ENCODE measurements at regions not wholly inside any gene's neighbourhood (a gene's known extent, or its start where the extent isn't known, plus 50 kb on each side); places are given as distances from the start of the nearest gene placed in this dataset.

- TF ChIP-seq CTCF (IDR thresholded peaks at IDR 0.05) (no peak), REST (IDR thresholded peaks at IDR 0.05; ENCODE audit: insufficient read depth in 1 of 2, low read depth in 2 of 2, low read length in 1 of 2) (no peak), SIN3A (IDR thresholded peaks at IDR 0.05; ENCODE audit: borderline replicate concordance, insufficient read depth, low read depth, low read length) (no peak)
Observed at GRCh38 chr9:102778746-102779145, 216.4 kb upstream of the CYLC2 start.
